ENCODE measurements at regions not wholly inside any gene's neighbourhood (a gene's known extent, or its start where the extent isn't known, plus 50 kb on each side); places are given as distances from the start of the nearest gene placed in this dataset.
"Not testable (repeated sequence)": the region's sequence is repeated elsewhere in the genome, so short reads cannot be mapped to it uniquely, and the experiment has no call there.

DNA sequence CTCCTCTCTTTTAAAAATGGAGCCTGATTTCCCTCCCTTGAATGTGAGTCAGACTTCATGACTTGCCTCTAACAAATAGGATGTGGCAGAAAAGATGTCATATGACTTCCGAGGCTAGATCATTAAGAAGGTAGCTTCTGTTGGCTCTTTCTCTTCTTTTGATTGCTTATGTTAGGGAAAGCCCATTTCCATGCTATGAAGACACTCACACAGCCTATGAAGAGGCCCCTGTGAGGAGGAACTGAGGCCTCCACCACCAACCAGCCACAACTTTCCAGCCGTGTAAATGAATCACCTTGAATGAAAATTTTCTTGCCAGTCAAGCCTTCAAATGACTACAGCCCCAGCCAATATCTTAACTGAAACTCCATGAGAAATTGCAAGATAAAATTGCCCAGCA is 413.4 kb downstream of the TMEM38B start:
- TF ChIP-seq Cebpa-rat (IDR thresholded peaks at IDR 0.05), result no peak
- H3K27ac ChIP-seq, result no peak overlapping the region
- no peak overlapping the region for H3K4me2 ChIP-seq
- H3K9ac ChIP-seq, result no peak overlapping the region
- no peaks in the 10 kb centered on the region for H3K36me3 ChIP-seq
- H3K4me1 ChIP-seq, result peaks cover 19 to 48% (median 35%) of the 10 kb centered on the region in 10 experiments; a peak in 19 of 20 replicates
- peaks cover 0 to 6% (median 0%) of the 10 kb centered on the region in 11 experiments; a peak in 2 of 22 replicates for H3K9me3 ChIP-seq (replicated peaks in 1 of 11)
- no peaks in the 10 kb centered on the region for H4K20me1 ChIP-seq
- H3K4me3 ChIP-seq, result no peak overlapping the region
- H3K27me3 ChIP-seq, result no peaks in the 10 kb centered on the region

DNA sequence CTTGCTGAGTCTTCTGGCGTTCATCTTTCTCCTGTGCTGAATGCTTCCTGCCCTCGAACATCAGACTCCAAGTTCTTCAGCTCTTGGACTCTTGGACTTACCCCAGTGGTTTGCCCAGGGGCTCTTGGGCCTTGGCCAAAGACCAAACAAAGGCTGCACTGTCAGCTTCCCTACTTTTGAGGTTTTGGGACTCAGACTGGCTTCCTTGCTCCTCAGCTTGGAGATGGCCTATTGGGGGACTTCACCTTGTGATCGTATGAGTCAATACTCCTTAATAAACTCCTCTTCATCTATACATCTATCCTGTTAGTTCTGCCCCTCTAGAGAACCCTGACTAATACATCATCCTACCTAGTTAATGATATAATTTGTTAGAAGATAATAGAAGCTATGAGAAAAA is 415.4 kb downstream of the TMEM38B start:
- H3K27me3 ChIP-seq; H3K9me3 ChIP-seq (replicated peaks in 1 of 11): not testable (repeated sequence)
- H3K4me1 ChIP-seq, result peaks cover 8 to 28% (median 15%) of the 10 kb centered on the region in 10 experiments; a peak in 19 of 20 replicates

DNA sequence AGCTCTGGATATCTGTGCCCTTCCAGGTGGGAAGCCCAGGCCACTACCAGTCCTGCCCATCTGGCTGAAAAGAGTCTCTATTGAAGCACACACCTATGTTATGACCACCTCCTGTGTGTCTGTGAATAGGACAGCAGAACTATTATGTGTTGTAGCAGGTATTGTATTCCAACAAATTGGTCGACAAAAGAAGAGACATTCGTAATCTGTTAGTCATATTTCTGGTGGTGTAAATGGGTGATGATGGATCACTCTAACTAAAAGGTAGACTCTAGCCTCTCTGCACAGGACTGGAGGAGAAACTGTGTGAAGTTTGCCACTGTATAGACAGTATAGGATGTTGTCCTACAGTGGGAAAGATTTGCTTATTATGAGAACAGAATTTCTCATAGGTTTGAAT is 416.1 kb downstream of the TMEM38B start:
- Histone ChIP-seq H3K4me1 (peaks cover under 1 to 20% (median 8%) of the 10 kb centered on the region in 10 experiments; a peak in 18 of 20 replicates), H3K9ac (no peak overlapping the region), H4K20me1 (no peaks in the 10 kb centered on the region), H3K4me3 (no peak overlapping the region), H3K27me3 (no peaks in the 10 kb centered on the region), H3K4me2 (no peak overlapping the region), H3K9me3 (replicated peaks in 1 of 11) (peaks cover 0 to 4% (median 0%) of the 10 kb centered on the region in 11 experiments; a peak in 1 of 22 replicates), H3K27ac (no peak overlapping the region), H3K36me3 (no peaks in the 10 kb centered on the region)
- no peak for TF ChIP-seq Cebpa-rat (IDR thresholded peaks at IDR 0.05)

More for the DNA sequence above, 415.4 kb downstream of the TMEM38B start:
- not testable (repeated sequence) for H3K27ac ChIP-seq, H3K9ac ChIP-seq, H4K20me1 ChIP-seq, H3K4me3 ChIP-seq, H3K36me3 ChIP-seq, H3K4me2 ChIP-seq

DNA sequence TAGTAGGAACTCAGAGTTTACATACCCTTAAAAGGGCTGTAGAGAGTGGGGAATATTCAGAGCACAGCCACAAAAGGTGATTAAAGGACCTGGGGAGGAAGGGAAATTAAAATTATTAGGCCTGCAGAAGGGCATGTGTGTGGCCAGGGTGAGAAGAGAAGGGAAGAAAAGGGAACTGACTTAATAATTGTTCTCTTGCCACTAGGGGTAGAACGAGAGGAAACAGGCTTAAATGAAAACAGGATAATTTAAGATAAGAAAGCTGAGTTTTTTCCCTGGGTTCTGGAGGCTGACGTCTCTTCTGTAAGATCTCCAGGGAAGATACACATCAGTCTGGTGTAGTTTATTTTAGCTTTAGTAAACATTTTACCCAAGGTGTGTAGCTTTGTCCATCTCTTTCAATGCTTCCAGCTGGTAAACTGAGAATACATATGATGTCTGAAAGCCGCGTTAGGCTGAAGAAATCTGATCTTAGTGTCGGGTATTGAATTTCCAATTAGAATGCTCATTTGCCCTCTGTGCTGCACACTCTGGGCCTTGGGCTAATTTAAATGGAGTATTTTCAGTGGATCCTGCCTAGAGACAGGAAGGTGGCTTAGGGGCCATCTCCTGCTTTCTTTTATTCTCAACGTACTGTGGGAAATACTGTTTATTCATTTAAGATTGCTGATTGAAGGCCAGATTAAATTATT is 416.8 kb downstream of the TMEM38B start:
- H3K9me3 ChIP-seq (replicated peaks in 1 of 11), result peaks cover 0 to 4% (median 0%) of the 10 kb centered on the region in 11 experiments; a peak in 1 of 22 replicates
- H3K27me3 ChIP-seq, result no peaks in the 10 kb centered on the region
- peaks cover 0 to 13% (median under 1%) of the 10 kb centered on the region in 10 experiments; a peak in 7 of 20 replicates for H3K4me1 ChIP-seq
- TF ChIP-seq Cebpa-rat (IDR thresholded peaks at IDR 0.05), result no peak
- H3K4me2 ChIP-seq, result no peak overlapping the region
- no peak overlapping the region for H3K4me3 ChIP-seq
- no peak overlapping the region for H3K9ac ChIP-seq
- no peaks in the 10 kb centered on the region for H3K36me3 ChIP-seq
- H4K20me1 ChIP-seq, result no peaks in the 10 kb centered on the region
- no peak overlapping the region for H3K27ac ChIP-seq

DNA sequence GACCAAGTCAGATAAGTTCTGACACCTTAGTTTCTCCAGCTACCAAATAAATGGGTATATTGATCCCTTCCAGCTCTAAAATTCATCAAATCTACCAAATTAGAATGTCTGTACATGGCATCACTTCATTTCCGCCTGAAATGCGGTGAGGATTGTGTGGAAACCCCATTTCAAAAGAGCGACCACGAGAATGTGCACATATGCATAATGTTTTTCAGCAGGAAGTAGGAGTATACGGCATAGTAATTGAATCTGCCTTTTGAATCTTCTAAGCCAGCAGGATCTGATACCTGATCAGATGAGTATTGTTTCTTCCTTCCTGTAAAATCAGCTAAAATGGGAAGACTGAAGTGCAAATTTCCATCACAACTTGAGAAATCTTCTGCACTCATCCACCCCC is 418.6 kb downstream of the TMEM38B start:
- Histone ChIP-seq H3K36me3 (no peaks in the 10 kb centered on the region), H3K9me3 (replicated peaks in 1 of 11) (peaks cover 0 to 4% (median 0%) of the 10 kb centered on the region in 11 experiments; a peak in 3 of 22 replicates), H3K4me2 (no peak overlapping the region), H3K4me3 (no peak overlapping the region), H3K9ac (no peak overlapping the region), H4K20me1 (no peaks in the 10 kb centered on the region), H3K4me1 (peaks cover 0 to 8% (median 0%) of the 10 kb centered on the region in 10 experiments; a peak in 2 of 20 replicates), H3K27ac (no peak overlapping the region), H3K27me3 (no peaks in the 10 kb centered on the region)
- TF ChIP-seq Cebpa-rat (IDR thresholded peaks at IDR 0.05), result no peak

DNA sequence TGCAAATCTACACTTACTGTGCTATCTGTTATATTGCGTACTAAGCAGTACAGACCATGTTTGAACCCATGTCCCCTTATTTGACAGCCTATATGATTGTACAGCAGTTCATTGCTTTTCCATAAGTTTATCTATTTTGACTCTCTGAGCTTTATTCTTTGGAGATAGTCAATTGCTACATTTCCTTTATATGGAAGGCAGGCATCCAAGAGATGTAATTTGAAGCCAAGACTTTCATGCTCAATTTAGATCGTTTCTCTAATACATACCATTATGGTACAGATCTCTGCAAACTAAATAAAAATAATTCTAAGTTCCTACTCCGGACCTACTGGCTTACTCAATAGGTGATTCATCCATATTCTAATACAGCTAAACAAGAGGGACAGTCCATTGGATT is 424.8 kb downstream of the TMEM38B start:
- Histone ChIP-seq H3K9me3 (replicated peaks in 1 of 11) (peaks cover 0 to 3% (median 0%) of the 10 kb centered on the region in 11 experiments; a peak in 2 of 22 replicates), H3K4me3 (no peak overlapping the region), H3K27me3 (no peaks in the 10 kb centered on the region), H4K20me1 (no peaks in the 10 kb centered on the region), H3K36me3 (no peaks in the 10 kb centered on the region), H3K4me1 (no peaks in the 10 kb centered on the region), H3K9ac (no peak overlapping the region), H3K27ac (no peak overlapping the region), H3K4me2 (no peak overlapping the region)
- no peak for TF ChIP-seq Cebpa-rat (IDR thresholded peaks at IDR 0.05)

DNA sequence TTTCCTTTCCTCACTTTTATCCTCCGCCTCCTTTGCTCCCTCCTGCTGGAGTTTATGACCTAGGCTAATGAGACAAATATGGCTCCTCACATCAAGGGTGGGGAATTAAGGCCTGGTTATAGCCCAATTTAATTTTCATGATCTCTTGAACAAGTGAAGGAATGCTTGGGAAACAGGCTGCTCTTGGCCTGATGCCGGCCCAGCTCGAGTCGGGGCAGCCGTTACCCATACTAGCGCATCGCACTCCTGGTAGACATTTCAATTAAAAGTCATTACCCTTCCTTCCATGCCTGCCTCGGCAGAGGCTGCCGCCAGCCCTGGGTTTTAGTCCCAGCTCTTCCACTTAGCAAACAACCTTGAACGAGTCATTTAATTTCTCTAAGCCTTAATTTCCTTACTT is 425.7 kb downstream of the TMEM38B start:
- no peak for TF ChIP-seq Cebpa-rat (IDR thresholded peaks at IDR 0.05)
- no peaks in the 10 kb centered on the region for H3K36me3 ChIP-seq
- no peaks in the 10 kb centered on the region for H3K27me3 ChIP-seq
- no peak overlapping the region for H3K4me3 ChIP-seq
- H4K20me1 ChIP-seq, result no peaks in the 10 kb centered on the region
- no peak overlapping the region for H3K9ac ChIP-seq
- no peak overlapping the region for H3K27ac ChIP-seq
- no peaks in the 10 kb centered on the region for H3K4me1 ChIP-seq
- no peak overlapping the region for H3K4me2 ChIP-seq
- peaks cover 0 to 3% (median 0%) of the 10 kb centered on the region in 11 experiments; a peak in 2 of 22 replicates for H3K9me3 ChIP-seq (replicated peaks in 1 of 11)

DNA sequence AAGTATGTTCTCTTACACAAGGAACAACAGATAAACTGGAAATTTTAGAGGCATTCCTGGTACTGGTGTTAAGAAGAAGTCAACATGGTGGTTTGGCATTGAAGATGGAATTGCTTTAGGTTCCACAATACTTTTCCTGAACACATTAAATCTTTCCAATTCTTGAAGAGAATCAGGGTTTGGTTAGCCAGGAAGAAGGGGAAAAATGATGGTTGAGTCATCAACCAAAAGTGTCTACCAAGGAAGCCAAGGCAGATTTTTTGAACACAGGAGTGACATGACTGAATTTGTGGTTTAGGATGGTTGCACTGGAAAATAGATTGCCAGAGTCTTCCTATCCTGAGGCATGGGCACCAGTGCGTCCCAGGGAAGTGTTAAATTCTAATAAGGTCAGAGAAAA is 433.4 kb downstream of the TMEM38B start:
- no peaks in the 10 kb centered on the region for H4K20me1 ChIP-seq
- no peaks in the 10 kb centered on the region for H3K4me1 ChIP-seq
- no peaks in the 10 kb centered on the region for H3K27me3 ChIP-seq
- H3K4me3 ChIP-seq, result no peak overlapping the region
- peaks cover 0 to 8% (median 0%) of the 10 kb centered on the region in 11 experiments; a peak in 4 of 22 replicates for H3K9me3 ChIP-seq (replicated peaks in 1 of 11)
- H3K27ac ChIP-seq, result no peak overlapping the region
- no peak overlapping the region for H3K9ac ChIP-seq
- H3K36me3 ChIP-seq, result no peaks in the 10 kb centered on the region
- TF ChIP-seq Cebpa-rat (IDR thresholded peaks at IDR 0.05), result no peak
- H3K4me2 ChIP-seq, result no peak overlapping the region

DNA sequence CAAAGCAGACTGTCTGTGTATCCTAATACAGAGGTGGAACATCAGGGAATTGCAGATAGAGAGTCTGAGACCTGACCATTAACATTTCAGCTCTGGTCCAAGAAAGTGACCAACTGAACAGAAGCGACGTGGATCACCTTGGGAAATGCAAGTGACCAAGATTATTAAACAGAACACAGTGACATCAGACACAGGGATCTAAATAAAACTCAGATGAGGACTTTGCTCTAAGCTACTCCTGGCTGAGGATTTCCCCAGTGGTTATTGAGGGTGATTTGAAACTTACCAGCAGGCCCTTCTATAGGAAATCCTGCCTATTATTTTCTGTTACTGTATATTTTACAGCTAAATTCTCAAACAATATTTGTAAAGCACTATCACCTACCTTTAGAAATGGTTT is 436.0 kb downstream of the TMEM38B start:
- no peak overlapping the region for H3K4me3 ChIP-seq
- no peak overlapping the region for H3K27ac ChIP-seq
- peaks cover 0 to 8% (median 0%) of the 10 kb centered on the region in 11 experiments; a peak in 4 of 22 replicates for H3K9me3 ChIP-seq (replicated peaks in 1 of 11)
- H3K4me1 ChIP-seq, result no peaks in the 10 kb centered on the region
- no peak overlapping the region for H3K4me2 ChIP-seq
- TF ChIP-seq Cebpa-rat (IDR thresholded peaks at IDR 0.05), result no peak
- H3K36me3 ChIP-seq, result no peaks in the 10 kb centered on the region
- H3K27me3 ChIP-seq, result no peaks in the 10 kb centered on the region
- no peak overlapping the region for H3K9ac ChIP-seq
- no peaks in the 10 kb centered on the region for H4K20me1 ChIP-seq

DNA sequence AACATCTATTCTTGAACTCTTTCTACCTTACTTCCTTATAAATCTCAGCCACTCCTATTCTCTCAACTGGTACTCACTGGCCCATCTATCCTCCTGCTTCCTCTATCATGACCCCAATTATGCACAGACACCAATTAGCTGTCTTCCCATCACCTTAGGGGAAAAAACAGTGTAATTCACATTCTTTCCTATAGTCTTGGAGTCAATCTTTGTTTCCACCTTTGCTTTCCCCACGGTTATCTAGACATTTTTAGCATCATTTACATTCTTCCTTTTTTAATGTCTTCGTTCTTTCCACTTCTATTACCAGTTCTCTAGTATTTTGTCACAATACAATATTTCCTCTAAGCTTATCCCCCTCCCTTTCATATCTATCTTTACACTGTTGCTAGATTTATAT is 449.4 kb downstream of the TMEM38B start:
- TF ChIP-seq Cebpa-rat (IDR thresholded peaks at IDR 0.05), result no peak
- H3K4me2 ChIP-seq, result no peak overlapping the region
- H3K27ac ChIP-seq, result no peak overlapping the region
- H3K9me3 ChIP-seq (replicated peaks in 1 of 11), result peaks cover 0 to 9% (median 0%) of the 10 kb centered on the region in 11 experiments; a peak in 2 of 22 replicates
- no peak overlapping the region for H3K9ac ChIP-seq
- H3K4me3 ChIP-seq, result no peak overlapping the region
- no peaks in the 10 kb centered on the region for H4K20me1 ChIP-seq
- H3K27me3 ChIP-seq, result no peaks in the 10 kb centered on the region
- no peaks in the 10 kb centered on the region for H3K36me3 ChIP-seq
- peaks cover 0 to 7% (median 0%) of the 10 kb centered on the region in 10 experiments; a peak in 2 of 20 replicates for H3K4me1 ChIP-seq

Measured in BLaER1 treated with 17β-estradiol and CSF1 and Interleukin-3, amounts not matched to agents 10 nM and 100 nM (cell line).